HG02884 (cell line): ENCODE measurements at regions not wholly inside any gene's neighbourhood (a gene's known extent, or its start where the extent isn't known, plus 50 kb on each side); places are given as distances from the start of the nearest gene placed in this dataset.

Experiments used
- ATAC-seq: cut with Tn5 transposase; IDR thresholded peaks from one replicate; pipeline ENCODE4 v1.9.1; 2021; ENCODE audit warnings: mild to moderate bottlenecking, moderate library complexity; ENCODE audit not compliant: unreplicated experiment

DNA sequence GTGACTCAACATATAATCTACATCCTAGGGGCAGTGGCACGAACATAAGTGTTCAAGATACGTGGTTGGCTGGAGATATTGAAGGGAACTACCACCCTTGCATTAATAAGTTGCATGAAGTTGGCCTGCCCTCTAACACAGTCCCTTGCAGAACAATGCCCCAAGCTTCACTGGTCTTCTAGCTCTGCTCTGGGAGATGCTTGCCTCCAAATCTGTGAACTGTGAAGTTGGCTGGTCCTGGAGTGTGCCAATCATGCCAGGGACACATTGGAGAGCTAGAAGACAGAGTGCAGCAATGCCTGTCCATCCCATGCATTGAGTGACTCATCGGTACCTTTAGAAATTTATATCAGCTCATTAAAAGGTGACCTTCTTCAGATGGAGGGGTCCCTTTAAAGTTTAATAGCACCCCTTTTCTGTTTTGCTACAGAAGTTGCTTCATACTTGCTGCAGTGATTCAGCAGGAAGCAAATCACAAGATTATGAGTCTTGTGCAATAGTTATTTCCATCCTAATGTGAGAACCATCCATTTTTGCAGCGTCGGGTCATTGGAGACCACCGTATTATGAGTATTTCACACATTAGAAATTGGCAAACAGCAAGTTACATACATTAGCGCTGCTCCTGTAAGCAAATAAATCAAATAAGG lies 55.2 kb upstream of the KAZN start:
- ATAC-seq: no peak

DNA sequence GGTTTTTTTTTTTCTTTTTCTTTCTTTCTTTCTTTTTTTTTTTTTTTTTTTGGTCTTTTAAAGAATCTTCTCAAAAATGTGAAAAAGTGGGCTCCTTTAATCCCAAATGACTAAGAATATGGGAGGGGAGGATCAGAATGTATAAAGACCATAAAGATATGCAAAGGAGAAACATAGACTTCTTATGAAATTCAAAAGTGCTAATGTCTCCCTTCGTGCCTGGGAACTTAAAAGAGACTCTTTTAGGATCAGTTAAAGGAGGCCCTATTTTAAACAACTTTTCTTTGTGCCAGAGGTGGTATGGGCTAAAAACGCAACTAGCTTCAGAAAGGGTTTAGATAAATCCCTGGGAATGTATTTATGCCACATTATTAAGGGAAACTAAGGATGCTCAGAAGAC lies 54.2 kb upstream of the KAZN start:
- no peak for ATAC-seq

DNA sequence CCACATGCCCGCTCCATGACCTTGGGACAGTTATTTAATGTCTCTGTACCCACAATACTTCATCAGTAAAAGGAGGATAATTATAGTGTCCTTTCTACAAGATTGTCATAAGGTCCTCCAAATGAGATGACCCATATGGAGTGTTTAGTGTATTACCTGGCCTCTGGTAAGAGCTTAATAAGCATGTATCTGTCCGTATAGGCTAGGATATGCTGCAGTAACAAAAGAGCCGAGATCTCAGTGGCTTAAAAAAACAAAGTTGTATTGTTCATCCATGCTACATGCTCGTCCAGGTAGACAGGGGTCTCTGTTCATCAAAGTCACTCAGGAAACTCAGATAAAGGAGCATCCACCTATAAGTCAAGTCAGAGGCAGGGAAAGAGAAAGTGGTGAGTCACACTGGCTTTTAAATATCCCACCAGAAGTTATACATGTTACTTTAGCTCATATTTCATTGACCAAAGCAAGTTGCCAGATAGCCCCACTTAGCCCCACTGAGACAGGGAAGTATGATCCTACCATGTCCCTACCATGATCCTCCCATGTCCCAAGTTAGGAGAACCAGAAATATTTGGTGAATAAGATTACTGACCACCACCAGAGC lies 53.0 kb upstream of the KAZN start:
- no peak for ATAC-seq

DNA sequence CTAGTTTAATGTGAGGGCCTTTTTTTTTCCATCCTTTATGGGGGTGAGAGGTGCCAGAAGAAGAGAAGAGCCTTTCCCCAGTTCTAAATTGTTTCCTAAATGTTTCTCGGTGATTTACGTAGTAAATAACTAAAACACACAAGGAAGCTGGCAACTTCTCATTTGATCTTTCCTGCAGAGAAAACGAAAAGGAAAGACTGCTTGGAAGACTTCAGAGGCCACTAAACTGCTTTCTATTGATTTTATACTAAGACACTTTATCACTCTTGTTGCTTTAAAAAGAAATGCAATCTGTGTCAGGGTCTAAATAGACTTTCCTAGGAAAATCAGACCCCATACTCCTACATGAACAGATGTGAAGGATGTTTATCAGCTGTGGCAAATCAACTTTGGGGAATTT lies 52.1 kb upstream of the KAZN start:
- no peak for ATAC-seq
